H1 (cell line): ENCODE measurements at regions not wholly inside any gene's neighbourhood (a gene's known extent, or its start where the extent isn't known, plus 50 kb on each side); places are given as distances from the start of the nearest gene placed in this dataset.

Experiments used
- EP300 ChIP-seq, 2 experiments: IDR thresholded peaks; 1 replicate in 1 of 2; 2 replicates in 1 of 2; pipeline ENCODE4 v1.6.1; 2011 to 2012; ENCODE audit warnings: low read depth in 2 of 2, low read length in 2 of 2, mild to moderate bottlenecking in 2 of 2, borderline replicate concordance in 1 of 2, inconsistent platforms in 1 of 2, moderate library complexity in 1 of 2
- KDM5A ChIP-seq: fragments of 200-600 bp; IDR thresholded peaks from 2 replicates; pipeline ENCODE4 v1.7.1; 2012; ENCODE audit warnings: mild to moderate bottlenecking, low read length, inconsistent platforms, mixed read lengths
- POLR2A ChIP-seq, 2 experiments: IDR thresholded peaks; 1 replicate in 1 of 2; 2 replicates in 1 of 2; pipeline ENCODE4 v1.6.1; 2011; ENCODE audit warnings: low read depth in 2 of 2, low read length in 2 of 2, mild to moderate bottlenecking in 2 of 2; ENCODE audit errors: control extremely low read depth in 1 of 2
- ZNF274 ChIP-seq: IDR thresholded peaks from 2 replicates; pipeline ENCODE4 v1.7.0; 2012; ENCODE audit warnings: low read length, borderline replicate concordance; ENCODE audit errors: extremely low read depth
- TF ChIP-seq, protein P1 (sequence below): IDR thresholded peaks from 2 replicates; pipeline ENCODE4 v1.6.1; 2012; ENCODE audit warnings: inconsistent platforms
- TF ChIP-seq, protein P2 (sequence below): IDR thresholded peaks from 2 replicates; pipeline ENCODE4 v1.6.1; 2012; ENCODE audit warnings: low read length, inconsistent platforms
- TF ChIP-seq, protein P3 (sequence below), 3 experiments: IDR thresholded peaks; 1 replicate in 2 of 3; 2 replicates in 1 of 3; pipeline versions ENCODE4 v1.5.1 to v1.6.1; 2011; ENCODE audit warnings: low read length in 3 of 3, mild to moderate bottlenecking in 3 of 3, inconsistent platforms in 2 of 3, low read depth in 1 of 3, moderate library complexity in 1 of 3; ENCODE audit not compliant: insufficient read depth in 1 of 3; ENCODE audit errors: control extremely low read depth in 1 of 3

DNA sequence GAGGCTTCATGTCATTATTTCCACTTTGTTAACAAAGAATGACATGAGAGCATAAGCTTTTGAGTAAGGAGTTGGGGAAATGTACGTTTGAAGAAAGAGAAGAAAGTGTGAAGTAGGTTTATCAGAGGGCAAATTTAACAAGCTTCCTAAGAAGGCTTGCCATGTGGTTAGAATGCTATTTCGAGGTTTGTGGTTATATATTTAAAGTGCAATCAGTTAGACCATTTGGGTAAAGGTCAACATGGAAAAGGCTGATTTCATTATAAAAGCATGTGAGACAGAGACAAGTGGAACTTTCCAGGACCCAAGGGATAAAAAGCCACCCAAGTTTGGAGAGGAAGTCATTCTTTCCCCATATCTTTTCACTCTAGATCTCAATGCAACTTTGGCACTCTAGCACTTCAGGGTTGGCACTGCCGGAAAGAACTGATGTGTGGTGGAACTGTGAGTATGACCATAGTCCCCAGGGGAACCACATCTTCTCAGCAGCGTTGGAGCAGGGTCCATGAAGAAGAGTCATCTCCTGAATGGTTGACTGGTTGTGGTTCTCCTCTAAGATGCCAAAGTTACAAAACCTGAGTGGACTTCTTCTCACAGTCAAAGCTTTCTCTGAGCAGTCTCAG is 529.9 kb downstream of the MID1IP1 start:
- TF ChIP-seq, protein P1, sequence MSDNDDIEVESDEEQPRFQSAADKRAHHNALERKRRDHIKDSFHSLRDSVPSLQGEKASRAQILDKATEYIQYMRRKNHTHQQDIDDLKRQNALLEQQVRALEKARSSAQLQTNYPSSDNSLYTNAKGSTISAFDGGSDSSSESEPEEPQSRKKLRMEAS = no peak
- TF ChIP-seq KDM5A = no peak
- TF ChIP-seq, protein P2, sequence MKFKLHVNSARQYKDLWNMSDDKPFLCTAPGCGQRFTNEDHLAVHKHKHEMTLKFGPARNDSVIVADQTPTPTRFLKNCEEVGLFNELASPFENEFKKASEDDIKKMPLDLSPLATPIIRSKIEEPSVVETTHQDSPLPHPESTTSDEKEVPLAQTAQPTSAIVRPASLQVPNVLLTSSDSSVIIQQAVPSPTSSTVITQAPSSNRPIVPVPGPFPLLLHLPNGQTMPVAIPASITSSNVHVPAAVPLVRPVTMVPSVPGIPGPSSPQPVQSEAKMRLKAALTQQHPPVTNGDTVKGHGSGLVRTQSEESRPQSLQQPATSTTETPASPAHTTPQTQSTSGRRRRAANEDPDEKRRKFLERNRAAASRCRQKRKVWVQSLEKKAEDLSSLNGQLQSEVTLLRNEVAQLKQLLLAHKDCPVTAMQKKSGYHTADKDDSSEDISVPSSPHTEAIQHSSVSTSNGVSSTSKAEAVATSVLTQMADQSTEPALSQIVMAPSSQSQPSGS = no peak
- TF ChIP-seq, protein P3, sequence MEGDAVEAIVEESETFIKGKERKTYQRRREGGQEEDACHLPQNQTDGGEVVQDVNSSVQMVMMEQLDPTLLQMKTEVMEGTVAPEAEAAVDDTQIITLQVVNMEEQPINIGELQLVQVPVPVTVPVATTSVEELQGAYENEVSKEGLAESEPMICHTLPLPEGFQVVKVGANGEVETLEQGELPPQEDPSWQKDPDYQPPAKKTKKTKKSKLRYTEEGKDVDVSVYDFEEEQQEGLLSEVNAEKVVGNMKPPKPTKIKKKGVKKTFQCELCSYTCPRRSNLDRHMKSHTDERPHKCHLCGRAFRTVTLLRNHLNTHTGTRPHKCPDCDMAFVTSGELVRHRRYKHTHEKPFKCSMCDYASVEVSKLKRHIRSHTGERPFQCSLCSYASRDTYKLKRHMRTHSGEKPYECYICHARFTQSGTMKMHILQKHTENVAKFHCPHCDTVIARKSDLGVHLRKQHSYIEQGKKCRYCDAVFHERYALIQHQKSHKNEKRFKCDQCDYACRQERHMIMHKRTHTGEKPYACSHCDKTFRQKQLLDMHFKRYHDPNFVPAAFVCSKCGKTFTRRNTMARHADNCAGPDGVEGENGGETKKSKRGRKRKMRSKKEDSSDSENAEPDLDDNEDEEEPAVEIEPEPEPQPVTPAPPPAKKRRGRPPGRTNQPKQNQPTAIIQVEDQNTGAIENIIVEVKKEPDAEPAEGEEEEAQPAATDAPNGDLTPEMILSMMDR (IDR thresholded peaks at IDR 0.05; ENCODE audit: control extremely low read depth in 1 of 3, insufficient read depth in 1 of 3, low read depth in 1 of 3, low read length in 3 of 3) = no peak
- no peak for TF ChIP-seq ZNF274
- no peak for TF ChIP-seq POLR2A (IDR thresholded peaks at IDR 0.05; ENCODE audit: control extremely low read depth in 1 of 2, low read depth in 2 of 2, low read length in 2 of 2)
- TF ChIP-seq EP300 (IDR thresholded peaks at IDR 0.05; ENCODE audit: borderline replicate concordance in 1 of 2, low read depth in 2 of 2, low read length in 2 of 2) = no peak
